ENCODE measurements at regions not wholly inside any gene's neighbourhood (a gene's known extent, or its start where the extent isn't known, plus 50 kb on each side); places are given as distances from the start of the nearest gene placed in this dataset.

- intact Hi-C loops (cut with micrococcal nuclease; ENCODE audit: unreplicated experiment): no loop called here
Measured at GRCh38 chr16:58821886-58822285, 87.8 kb upstream of the GOT2 start.

More at GRCh38 chr16:58821886-58822285, 87.8 kb upstream of the GOT2 start:
- H3K27ac ChIP-seq (ENCODE audit: control insufficient read depth, insufficient read depth): no peak overlapping the region
- ATAC-seq (no peak), DNase-seq (ENCODE audit: low read depth, low spot score) (no peak), FAIRE-seq (no peak)
- H3K4me3 ChIP-seq: no peak overlapping the region
- TF ChIP-seq ZBTB33 (IDR thresholded peaks at IDR 0.05) (no peak), CHD1 (IDR thresholded peaks at IDR 0.05; ENCODE audit: low read depth, low read length) (no peak), BRCA1 (IDR thresholded peaks at IDR 0.05; ENCODE audit: low read depth, low read length) (no peak), RAD21 (IDR thresholded peaks at IDR 0.05; ENCODE audit: insufficient read depth, low read depth, low read length) (no peak), KDM1A (IDR thresholded peaks at IDR 0.05; ENCODE audit: borderline replicate concordance) (no peak), MTA3 (IDR thresholded peaks at IDR 0.05; ENCODE audit: borderline replicate concordance, low read length) (no peak), TCF12 (IDR thresholded peaks at IDR 0.05; ENCODE audit: low read depth, low read length) (no peak), ZNF384 (IDR thresholded peaks at IDR 0.05; ENCODE audit: borderline replicate concordance, low read depth, low read length) (no peak), SUZ12 (IDR thresholded peaks at IDR 0.05; ENCODE audit: unreplicated experiment) (no peak), ETV6 (conservative IDR thresholded peaks at IDR 0.05 in 1 of 2, IDR thresholded peaks at IDR 0.05 in 1 of 2; ENCODE audit: borderline replicate concordance in 1 of 2, low read depth in 1 of 2) (no peak), POLR2AphosphoS5 (IDR thresholded peaks at IDR 0.05; ENCODE audit: low read length) (no peak)
- POLR2A ChIA-PET: no interaction called here
- no peaks in the 10 kb centered on the region for H3K4me1 ChIP-seq (ENCODE audit: control insufficient read depth, insufficient read depth, low read length)
- H3K4me2 ChIP-seq (ENCODE audit: control insufficient read depth, insufficient read depth): no peak overlapping the region
- RAD21 ChIA-PET (ENCODE audit: unreplicated experiment): no interaction called here
- no peaks in the 10 kb centered on the region for H3K9me3 ChIP-seq (replicated peaks; ENCODE audit: control insufficient read depth, insufficient read depth, low read length)
- H3K9ac ChIP-seq (ENCODE audit: control insufficient read depth, insufficient read depth, low read length): no peak overlapping the region
- in situ Hi-C loops (cut with MboI): no loop called here
- H3K79me2 ChIP-seq (ENCODE audit: control insufficient read depth, insufficient read depth, low read length): no peaks in the 10 kb centered on the region
- H3K36me3 ChIP-seq (ENCODE audit: control insufficient read depth in 2 of 2, insufficient read depth in 2 of 2, low read length in 1 of 2): no peaks in the 10 kb centered on the region
- no peaks in the 10 kb centered on the region for H4K20me1 ChIP-seq (ENCODE audit: control insufficient read depth, insufficient read depth)
- no peak overlapping the region for H2AFZ ChIP-seq (ENCODE audit: control insufficient read depth, low read depth, low read length)
- SMC1A ChIA-PET (ENCODE audit: uncharacterized antibody, unreplicated experiment): no interaction called here
- no peaks in the 10 kb centered on the region for H3K27me3 ChIP-seq (replicated peaks in 1 of 2; ENCODE audit: control insufficient read depth in 2 of 2, insufficient read depth in 2 of 2, low read length in 1 of 2)
- CTCF ChIA-PET: interaction anchor here (0.9 kb wide), 1 partner anchor 22 kb away, joined by 4 read pairs; no protein-coding TSS in a partner anchor
- no TSS peak for BruUV-seq (replicated peaks)
